Activated B cell treated with CpG ODN at 0.5 μM for 24 hours (primary cell): ENCODE measurements at regions not wholly inside any gene's neighbourhood (a gene's known extent, or its start where the extent isn't known, plus 50 kb on each side); places are given as distances from the start of the nearest gene placed in this dataset.
"Not testable (repeated sequence)": the region's sequence is repeated elsewhere in the genome, so short reads cannot be mapped to it uniquely, and the experiment has no call there.

Experiments used
- ATAC-seq: fragments of 200-7000 bp; cut with Tn5 transposase; one replicate; pipeline ENCODE4 v1.10.0; 2021; ENCODE audit warnings: low read depth, mild to moderate bottlenecking, moderate library complexity
- CTCF ChIA-PET: fragments of 350-600 bp; sonication (Branson Sonifier 250); formaldehyde crosslinking; loops from one replicate; lab custom pipeline; 2021; ENCODE audit warnings: antibody characterized with exemption; lab: Charles Lee
- POLR2A ChIA-PET: fragments of 350-600 bp; sonication (Branson Sonifier 250); formaldehyde crosslinking; loops from one replicate; lab custom pipeline; 2021; ENCODE audit warnings: antibody characterized with exemption; lab: Charles Lee
- DNase-seq: peaks from one replicate; pipeline ENCODE4 v3.0.0; 2022
- H3K27ac Mint-ChIP-seq: one replicate; pipeline ENCODE4 v1.8.0; 2020; ENCODE audit warnings: mixed read lengths
- H3K27me3 Mint-ChIP-seq: one replicate; pipeline ENCODE4 v1.8.0; 2021; ENCODE audit warnings: mixed read lengths
- H3K36me3 Mint-ChIP-seq: one replicate; pipeline ENCODE4 v1.8.0; 2021; ENCODE audit warnings: low read depth, mixed read lengths
- H3K4me1 Mint-ChIP-seq: one replicate; pipeline ENCODE4 v1.8.0; 2021; ENCODE audit warnings: mixed read lengths
- H3K4me3 Mint-ChIP-seq: one replicate; pipeline ENCODE4 v1.8.0; 2020; ENCODE audit warnings: mild to moderate bottlenecking, mixed read lengths
- H3K9me3 Mint-ChIP-seq: one replicate; pipeline ENCODE4 v1.8.0; 2020; ENCODE audit warnings: mixed read lengths
- intact Hi-C: fragments of 100-400 bp; cut with micrococcal nuclease; formaldehyde crosslinking; loops from one replicate; pipeline ENCODE4 v1.15.1; 2024
- TF ChIP-seq, protein P1 (sequence below): fragments of 200-600 bp; IDR thresholded peaks from one replicate; pipeline ENCODE4 v1.8.0; 2022; ENCODE audit warnings: antibody characterized with exemption, mild to moderate bottlenecking

DNA sequence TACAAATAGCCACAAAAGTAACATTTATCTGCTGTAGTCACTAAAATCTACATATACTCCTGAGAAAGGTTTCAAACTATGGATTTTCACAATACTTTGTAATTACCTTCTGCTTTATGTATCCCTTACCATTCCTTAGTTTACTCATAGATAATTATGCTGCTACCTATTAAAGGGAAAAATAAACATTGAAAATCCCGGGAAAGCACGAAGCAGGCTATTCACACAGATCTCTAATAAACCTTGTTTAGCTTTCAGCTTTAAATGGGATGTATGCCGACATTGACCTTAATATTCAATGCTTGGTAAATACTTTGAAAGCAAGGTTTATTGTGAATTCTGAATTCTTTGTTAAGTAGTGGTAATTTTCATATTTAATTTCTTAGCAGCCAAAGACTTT lies 58.5 kb upstream of the SMIM30 start:
- no peak for ATAC-seq
- ChIA-PET CTCF (no interaction called here), POLR2A (no interaction called here)
- DNase-seq: no peak
- intact Hi-C loops: no loop called here
- peaks cover 10% of the 10 kb centered on the region for H3K27me3 Mint-ChIP-seq
- no peak overlapping the region for H3K27ac Mint-ChIP-seq
- H3K4me1 Mint-ChIP-seq: no peaks in the 10 kb centered on the region
- H3K9me3 Mint-ChIP-seq: no peaks in the 10 kb centered on the region
- H3K36me3 Mint-ChIP-seq: no peaks in the 10 kb centered on the region
- TF ChIP-seq, protein P1, sequence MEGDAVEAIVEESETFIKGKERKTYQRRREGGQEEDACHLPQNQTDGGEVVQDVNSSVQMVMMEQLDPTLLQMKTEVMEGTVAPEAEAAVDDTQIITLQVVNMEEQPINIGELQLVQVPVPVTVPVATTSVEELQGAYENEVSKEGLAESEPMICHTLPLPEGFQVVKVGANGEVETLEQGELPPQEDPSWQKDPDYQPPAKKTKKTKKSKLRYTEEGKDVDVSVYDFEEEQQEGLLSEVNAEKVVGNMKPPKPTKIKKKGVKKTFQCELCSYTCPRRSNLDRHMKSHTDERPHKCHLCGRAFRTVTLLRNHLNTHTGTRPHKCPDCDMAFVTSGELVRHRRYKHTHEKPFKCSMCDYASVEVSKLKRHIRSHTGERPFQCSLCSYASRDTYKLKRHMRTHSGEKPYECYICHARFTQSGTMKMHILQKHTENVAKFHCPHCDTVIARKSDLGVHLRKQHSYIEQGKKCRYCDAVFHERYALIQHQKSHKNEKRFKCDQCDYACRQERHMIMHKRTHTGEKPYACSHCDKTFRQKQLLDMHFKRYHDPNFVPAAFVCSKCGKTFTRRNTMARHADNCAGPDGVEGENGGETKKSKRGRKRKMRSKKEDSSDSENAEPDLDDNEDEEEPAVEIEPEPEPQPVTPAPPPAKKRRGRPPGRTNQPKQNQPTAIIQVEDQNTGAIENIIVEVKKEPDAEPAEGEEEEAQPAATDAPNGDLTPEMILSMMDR: no peak
- H3K4me3 Mint-ChIP-seq: no peak overlapping the region

DNA sequence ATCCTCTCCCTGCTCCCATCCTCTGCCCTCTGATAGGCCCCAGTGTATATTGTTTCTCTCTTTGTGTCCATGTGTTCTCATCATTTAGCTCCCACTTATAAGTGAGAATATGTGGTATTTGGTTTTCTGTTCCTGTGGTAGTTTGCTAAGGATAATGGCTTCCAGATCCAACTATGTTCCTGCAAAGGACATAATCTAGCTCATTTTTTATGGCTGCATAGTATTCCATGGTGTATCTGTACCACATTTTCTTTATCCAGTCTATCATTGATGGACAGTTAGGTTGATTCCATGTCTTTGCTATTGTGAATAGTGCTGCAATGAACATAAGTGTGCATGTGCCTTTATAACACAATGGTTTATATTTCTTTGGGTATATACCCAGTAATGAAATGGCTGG lies 57.8 kb upstream of the SMIM30 start:
- CTCF ChIA-PET, intact Hi-C loops, H3K27ac Mint-ChIP-seq, H3K36me3 Mint-ChIP-seq, POLR2A ChIA-PET, ATAC-seq, H3K9me3 Mint-ChIP-seq, H3K4me1 Mint-ChIP-seq, DNase-seq, H3K4me3 Mint-ChIP-seq: not testable (repeated sequence)
- peaks cover 10% of the 10 kb centered on the region for H3K27me3 Mint-ChIP-seq

DNA sequence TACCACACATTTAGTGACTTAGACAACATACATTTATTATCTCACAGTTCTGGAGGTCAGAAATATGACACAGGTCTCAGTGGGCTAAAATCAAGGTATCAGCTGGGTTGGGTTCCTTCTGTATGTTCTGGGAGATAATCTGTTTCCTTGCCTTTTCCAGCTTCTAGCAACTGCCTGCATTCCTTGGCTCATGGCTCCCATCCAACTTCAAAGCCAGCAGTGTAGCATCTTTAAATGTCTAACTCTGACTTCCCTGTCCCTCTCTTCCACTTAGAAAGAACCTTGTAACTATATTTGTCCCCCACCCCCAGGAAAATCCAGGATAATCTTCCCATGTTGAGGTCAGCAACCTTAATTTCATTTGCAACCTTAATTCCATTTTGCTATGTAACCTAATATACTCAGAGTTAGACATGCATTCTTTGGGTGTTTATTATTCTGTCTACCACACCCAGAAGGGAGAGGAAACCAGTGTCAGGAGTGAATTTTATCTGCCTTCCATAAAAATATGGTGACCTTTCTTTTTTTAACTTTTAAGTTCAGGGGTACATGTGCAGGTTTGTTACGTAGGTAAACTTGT lies 57.3 kb upstream of the SMIM30 start:
- DNase-seq (no peak), ATAC-seq (no peak)
- Mint-ChIP-seq H3K4me1 (no peaks in the 10 kb centered on the region), H3K9me3 (no peaks in the 10 kb centered on the region), H3K36me3 (no peaks in the 10 kb centered on the region), H3K4me3 (no peak overlapping the region), H3K27ac (no peak overlapping the region), H3K27me3 (peaks cover 10% of the 10 kb centered on the region)
- ChIA-PET POLR2A (no interaction called here), CTCF (no interaction called here)
- intact Hi-C loops: no loop called here
- TF ChIP-seq, protein P1: no peak

DNA sequence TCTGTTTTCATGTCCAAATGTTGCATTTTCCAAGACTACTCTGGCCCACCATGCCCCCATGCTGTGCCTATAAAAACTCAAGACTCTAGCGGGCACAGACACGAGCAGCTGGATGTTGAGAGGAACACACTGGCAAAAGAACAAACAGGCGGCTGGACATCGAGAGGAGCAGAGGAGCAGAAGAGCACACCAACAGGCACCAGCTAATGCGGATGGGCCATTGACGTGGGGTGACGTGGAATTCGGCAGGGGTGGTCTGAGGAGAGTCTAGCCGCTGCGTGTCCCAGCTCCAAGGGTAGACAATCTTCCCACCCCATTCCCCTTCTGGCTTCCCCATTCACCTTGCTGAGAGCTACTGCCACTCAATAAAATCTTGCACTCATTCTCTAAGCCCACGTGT lies 54.4 kb upstream of the SMIM30 start:
- CTCF ChIA-PET: no interaction called here
- intact Hi-C loops: no loop called here
- DNase-seq: no peak
- no peak for ATAC-seq
- Mint-ChIP-seq H3K27ac (no peak overlapping the region), H3K4me1 (no peaks in the 10 kb centered on the region), H3K27me3 (peaks cover 4% of the 10 kb centered on the region), H3K36me3 (no peaks in the 10 kb centered on the region), H3K9me3 (no peaks in the 10 kb centered on the region), H3K4me3 (no peak overlapping the region)
- TF ChIP-seq, protein P1: no peak
- POLR2A ChIA-PET: no interaction called here

DNA sequence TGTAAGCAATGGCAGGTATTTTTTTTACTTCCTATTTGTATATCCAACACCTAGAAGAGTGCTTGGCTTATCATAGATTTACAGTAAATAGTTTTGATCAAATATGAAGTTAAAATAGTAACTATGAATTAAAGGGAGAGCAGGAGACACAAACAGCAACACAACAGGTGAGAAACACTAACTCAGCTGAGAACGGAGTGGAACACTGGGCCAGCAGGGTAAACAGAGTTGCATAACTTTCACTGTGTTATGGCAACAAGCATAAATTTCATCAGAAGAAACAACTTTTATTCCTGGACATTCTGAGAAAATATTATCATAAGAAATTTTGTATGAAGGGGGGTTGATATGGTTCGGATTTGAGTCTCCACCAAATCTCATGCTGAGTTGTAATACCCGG lies 52.2 kb upstream of the SMIM30 start:
- Mint-ChIP-seq H3K27ac (no peak overlapping the region), H3K36me3 (no peaks in the 10 kb centered on the region), H3K4me1 (no peaks in the 10 kb centered on the region), H3K9me3 (peaks cover 2% of the 10 kb centered on the region), H3K27me3 (peaks cover 4% of the 10 kb centered on the region), H3K4me3 (no peak overlapping the region)
- POLR2A ChIA-PET: no interaction called here
- CTCF ChIA-PET: no interaction called here
- ATAC-seq: no peak
- DNase-seq: no peak
- intact Hi-C loops: no loop called here
- TF ChIP-seq, protein P1: no peak
